ENCODE measurements at regions not wholly inside any gene's neighbourhood (a gene's known extent, or its start where the extent isn't known, plus 50 kb on each side); places are given as distances from the start of the nearest gene placed in this dataset.
"Not testable (repeated sequence)": the region's sequence is repeated elsewhere in the genome, so short reads cannot be mapped to it uniquely, and the experiment has no call there.

GRCh38 chr2:102888514-102888913 is 126.7 kb downstream of the TMEM182 start:
- Histone ChIP-seq H3K27me3 (ENCODE audit: insufficient read depth, poor library complexity, severe bottlenecking) (peaks cover 19% of the 10 kb centered on the region), H3K4me3 (ENCODE audit: severe bottlenecking) (no peak overlapping the region), H3K36me3 (ENCODE audit: low read depth) (no peaks in the 10 kb centered on the region), H3K27ac (ENCODE audit: poor library complexity, severe bottlenecking) (no peak overlapping the region), H3K9me3 (ENCODE audit: severe bottlenecking) (no peaks in the 10 kb centered on the region), H3K4me1 (ENCODE audit: insufficient read depth, poor library complexity, severe bottlenecking) (no peaks in the 10 kb centered on the region)
- DNase-seq (ENCODE audit: low spot score) (no peak), ATAC-seq (ENCODE audit: low read depth) (no peak)
- TF ChIP-seq CTCF (IDR thresholded peaks at IDR 0.05; ENCODE audit: poor library complexity, severe bottlenecking), result no peak

GRCh38 chr2:102891296-102891695 is 129.5 kb downstream of the TMEM182 start:
- H3K27ac ChIP-seq (ENCODE audit: poor library complexity, severe bottlenecking), result no peak overlapping the region
- no peaks in the 10 kb centered on the region for H3K9me3 ChIP-seq (ENCODE audit: severe bottlenecking)
- no peak for TF ChIP-seq CTCF (IDR thresholded peaks at IDR 0.05; ENCODE audit: poor library complexity, severe bottlenecking)
- H3K36me3 ChIP-seq (ENCODE audit: low read depth), result no peaks in the 10 kb centered on the region
- DNase-seq (ENCODE audit: low spot score) (no peak), ATAC-seq (ENCODE audit: low read depth) (0 out of 3 replicates have a peak, but pooled peaks have one; percentile 42)
- no peak overlapping the region for H3K4me3 ChIP-seq (ENCODE audit: severe bottlenecking)
- no peaks in the 10 kb centered on the region for H3K4me1 ChIP-seq (ENCODE audit: insufficient read depth, poor library complexity, severe bottlenecking)
- peaks cover 19% of the 10 kb centered on the region for H3K27me3 ChIP-seq (ENCODE audit: insufficient read depth, poor library complexity, severe bottlenecking)

GRCh38 chr2:102892698-102893310 is 131.0 kb downstream of the TMEM182 start:
- ATAC-seq (ENCODE audit: low read depth) (no peak), DNase-seq (ENCODE audit: low spot score) (no peak)
- no peak for TF ChIP-seq CTCF (IDR thresholded peaks at IDR 0.05; ENCODE audit: poor library complexity, severe bottlenecking)
- peaks cover 19% of the 10 kb centered on the region for H3K27me3 ChIP-seq (ENCODE audit: insufficient read depth, poor library complexity, severe bottlenecking)
- H3K4me1 ChIP-seq (ENCODE audit: insufficient read depth, poor library complexity, severe bottlenecking), result no peaks in the 10 kb centered on the region
- no peaks in the 10 kb centered on the region for H3K36me3 ChIP-seq (ENCODE audit: low read depth)
- no peaks in the 10 kb centered on the region for H3K9me3 ChIP-seq (ENCODE audit: severe bottlenecking)
- H3K4me3 ChIP-seq (ENCODE audit: severe bottlenecking), result no peak overlapping the region
- H3K27ac ChIP-seq (ENCODE audit: poor library complexity, severe bottlenecking), result no peak overlapping the region

- DNase-seq (ENCODE audit: low spot score) (no peak), ATAC-seq (ENCODE audit: low read depth) (no peak)
- no peak overlapping the region for H3K27ac ChIP-seq (ENCODE audit: poor library complexity, severe bottlenecking)
- no peaks in the 10 kb centered on the region for H3K4me1 ChIP-seq (ENCODE audit: insufficient read depth, poor library complexity, severe bottlenecking)
- no peaks in the 10 kb centered on the region for H3K36me3 ChIP-seq (ENCODE audit: low read depth)
- no peaks in the 10 kb centered on the region for H3K9me3 ChIP-seq (ENCODE audit: severe bottlenecking)
- H3K4me3 ChIP-seq (ENCODE audit: severe bottlenecking), result no peak overlapping the region
- H3K27me3 ChIP-seq (ENCODE audit: insufficient read depth, poor library complexity, severe bottlenecking), result peaks cover 17% of the 10 kb centered on the region
- TF ChIP-seq CTCF (IDR thresholded peaks at IDR 0.05; ENCODE audit: poor library complexity, severe bottlenecking), result no peak
Measured at GRCh38 chr2:102893870-102894269, 132.0 kb downstream of the TMEM182 start.

- Histone ChIP-seq H3K27ac (ENCODE audit: poor library complexity, severe bottlenecking) (no peak overlapping the region), H3K27me3 (ENCODE audit: insufficient read depth, poor library complexity, severe bottlenecking) (peaks cover 8% of the 10 kb centered on the region), H3K9me3 (ENCODE audit: severe bottlenecking) (no peaks in the 10 kb centered on the region), H3K4me3 (ENCODE audit: severe bottlenecking) (no peak overlapping the region), H3K36me3 (ENCODE audit: low read depth) (no peaks in the 10 kb centered on the region), H3K4me1 (ENCODE audit: insufficient read depth, poor library complexity, severe bottlenecking) (no peaks in the 10 kb centered on the region)
- DNase-seq (ENCODE audit: low spot score), result no peak
- no peak for TF ChIP-seq CTCF (IDR thresholded peaks at IDR 0.05; ENCODE audit: poor library complexity, severe bottlenecking)
- ATAC-seq (ENCODE audit: low read depth), result no peak
Measured at GRCh38 chr2:102895376-102895775, 133.5 kb downstream of the TMEM182 start.

GRCh38 chr2:102909240-102909639 is 147.4 kb downstream of the TMEM182 start:
- DNase-seq (ENCODE audit: low spot score); H3K4me1 ChIP-seq (ENCODE audit: insufficient read depth, poor library complexity, severe bottlenecking); H3K27me3 ChIP-seq (ENCODE audit: insufficient read depth, poor library complexity, severe bottlenecking); H3K9me3 ChIP-seq (ENCODE audit: severe bottlenecking); H3K36me3 ChIP-seq (ENCODE audit: low read depth); H3K27ac ChIP-seq (ENCODE audit: poor library complexity, severe bottlenecking); ATAC-seq (ENCODE audit: low read depth); H3K4me3 ChIP-seq (ENCODE audit: severe bottlenecking): not testable (repeated sequence)
